Activated CD4-positive, alpha-beta T cell treated with anti-CD3 and anti-CD28 coated beads, Interleukin-2, amount 50 U/mL, for 16 hours (primary cell): ENCODE measurements at regions not wholly inside any gene's neighbourhood (a gene's known extent, or its start where the extent isn't known, plus 50 kb on each side); places are given as distances from the start of the nearest gene placed in this dataset.

Source experiments
- DNase-seq: peaks from one replicate; pipeline ENCODE4 v3.0.0-alpha.2; 2020

GRCh38 chr11:127677660-127678425 is 677.3 kb upstream of the KIRREL3 start:
- DNase-seq, result no peak

GRCh38 chr11:127675581-127675980 is 675.0 kb upstream of the KIRREL3 start:
- no peak for DNase-seq

GRCh38 chr11:127674754-127675153 is 674.2 kb upstream of the KIRREL3 start:
- no peak for DNase-seq

GRCh38 chr11:127670374-127671119 is 670.0 kb upstream of the KIRREL3 start:
- DNase-seq, result no peak

GRCh38 chr11:127656116-127656836 is 655.7 kb upstream of the KIRREL3 start:
- no peak for DNase-seq

- DNase-seq, result no peak
These were observed 652.5 kb upstream of the KIRREL3 start for GRCh38 chr11:127653076-127653475.

- no peak for DNase-seq
These were observed 651.3 kb upstream of the KIRREL3 start for GRCh38 chr11:127651888-127652221.

- DNase-seq, result no peak
These were observed 650.8 kb upstream of the KIRREL3 start for GRCh38 chr11:127651175-127651887.

- DNase-seq, result no peak
These were observed 649.4 kb upstream of the KIRREL3 start for GRCh38 chr11:127649958-127650357.

GRCh38 chr11:127649071-127649470 is 648.5 kb upstream of the KIRREL3 start:
- DNase-seq, result no peak

GRCh38 chr11:127648583-127648982 is 648.0 kb upstream of the KIRREL3 start:
- DNase-seq, result no peak

GRCh38 chr11:127644366-127644765 is 643.8 kb upstream of the KIRREL3 start:
- no peak for DNase-seq

- no peak for DNase-seq
These were observed 642.9 kb upstream of the KIRREL3 start for GRCh38 chr11:127643268-127644058.

GRCh38 chr11:127640561-127641451 is 640.2 kb upstream of the KIRREL3 start:
- no peak for DNase-seq

GRCh38 chr11:127639916-127640315 is 639.3 kb upstream of the KIRREL3 start:
- DNase-seq, result no peak

GRCh38 chr11:127632976-127633680 is 632.6 kb upstream of the KIRREL3 start:
- DNase-seq, result no peak

GRCh38 chr11:127632546-127632945 is 632.0 kb upstream of the KIRREL3 start:
- no peak for DNase-seq

- no peak for DNase-seq
These were observed 631.4 kb upstream of the KIRREL3 start for GRCh38 chr11:127631974-127632373.

GRCh38 chr11:127629200-127629599 is 628.6 kb upstream of the KIRREL3 start:
- no peak for DNase-seq

- DNase-seq, result no peak
These were observed 627.9 kb upstream of the KIRREL3 start for GRCh38 chr11:127628458-127628785.
